Activated T-cell treated with anti-CD3 and anti-CD28 coated beads, Interleukin-2, amount 50 U/mL, for 72 hours (primary cell): ENCODE measurements at regions not wholly inside any gene's neighbourhood (a gene's known extent, or its start where the extent isn't known, plus 50 kb on each side); places are given as distances from the start of the nearest gene placed in this dataset.

Experiments used
- ATAC-seq, 2 donors: fragments of 150-1000 bp; cut with Tn5 transposase; replicated peaks in 1 of 2; 2 replicates each; pipeline ENCODE4 v1.10.0; 2021; ENCODE audit warnings: moderate library complexity in 2 of 2, mild to moderate bottlenecking in 1 of 2
- DNase-seq, 2 donors: peaks; one replicate each; pipeline ENCODE4 v3.0.0; 2021 to 2022; ENCODE audit warnings: mixed read lengths in 1 of 2
- H3K27ac Mint-ChIP-seq: one replicate; pipeline ENCODE4 v1.8.0; 2022; ENCODE audit warnings: mild to moderate bottlenecking, moderate library complexity, mixed read lengths
- H3K27me3 Mint-ChIP-seq: one replicate; pipeline ENCODE4 v1.8.0; 2022; ENCODE audit warnings: low read depth, mixed read lengths
- H3K36me3 Mint-ChIP-seq, 2 donors: one replicate each; pipeline ENCODE4 v1.8.0; 2022; ENCODE audit warnings: mixed read lengths in 2 of 2, mild to moderate bottlenecking in 1 of 2; ENCODE audit not compliant: insufficient read depth in 2 of 2
- H3K4me1 Mint-ChIP-seq: one replicate; pipeline ENCODE4 v1.8.0; 2022; ENCODE audit warnings: low read depth, mixed read lengths
- H3K4me3 Mint-ChIP-seq, 2 donors: one replicate each; pipeline ENCODE4 v1.8.0; 2022; ENCODE audit warnings: mild to moderate bottlenecking in 2 of 2, mixed read lengths in 2 of 2, moderate library complexity in 2 of 2
- H3K9me3 Mint-ChIP-seq, 2 donors: one replicate each; pipeline ENCODE4 v1.8.0; 2022; ENCODE audit warnings: mixed read lengths in 2 of 2

- Mint-ChIP-seq H3K4me1 (peaks cover 9% of the 10 kb centered on the region), H3K27me3 (peaks cover 5% of the 10 kb centered on the region), H3K27ac (no peak overlapping the region), H3K9me3 (no peaks in the 10 kb centered on the region), H3K36me3 (no peaks in the 10 kb centered on the region), H3K4me3 (no peak overlapping the region)
- ATAC-seq (no peak), DNase-seq (no peak)
Measured at GRCh38 chr12:66976526-66976925, 292.6 kb upstream of the CAND1 start.

GRCh38 chr12:66978802-66979201 lies 290.4 kb upstream of the CAND1 start:
- no peaks in the 10 kb centered on the region for H3K9me3 Mint-ChIP-seq
- H3K4me1 Mint-ChIP-seq, result peaks cover 13% of the 10 kb centered on the region
- peak; percentile 58 to 61 for ATAC-seq
- peak; percentile 4 for DNase-seq
- H3K36me3 Mint-ChIP-seq, result no peaks in the 10 kb centered on the region
- peak overlapping the region; percentile 88 for H3K27ac Mint-ChIP-seq
- peak overlapping the region in 1 of 2 donors; percentile 5 for H3K4me3 Mint-ChIP-seq
- peaks cover 8% of the 10 kb centered on the region for H3K27me3 Mint-ChIP-seq

GRCh38 chr12:66979251-66979650 lies 289.9 kb upstream of the CAND1 start:
- Mint-ChIP-seq H3K27ac (peak overlapping the region; percentile 88), H3K4me3 (peak overlapping the region in 1 of 2 donors; percentile 5), H3K4me1 (peaks cover 13% of the 10 kb centered on the region), H3K27me3 (peaks cover 10% of the 10 kb centered on the region), H3K36me3 (no peaks in the 10 kb centered on the region), H3K9me3 (no peaks in the 10 kb centered on the region)
- ATAC-seq (peak; percentile 91 to 94), DNase-seq (peak; percentile 13 to 24)

- ATAC-seq (no peak), DNase-seq (no peak)
- Mint-ChIP-seq H3K27me3 (peaks cover 4% of the 10 kb centered on the region), H3K9me3 (no peaks in the 10 kb centered on the region), H3K27ac (no peak overlapping the region), H3K36me3 (no peaks in the 10 kb centered on the region), H3K4me3 (no peak overlapping the region), H3K4me1 (peaks cover 7% of the 10 kb centered on the region)
Measured at GRCh38 chr12:66984077-66984476, 285.1 kb upstream of the CAND1 start.

GRCh38 chr12:66984962-66985361 lies 284.2 kb upstream of the CAND1 start:
- H3K36me3 Mint-ChIP-seq, result no peaks in the 10 kb centered on the region
- H3K4me3 Mint-ChIP-seq, result no peak overlapping the region
- peaks cover 4% of the 10 kb centered on the region for H3K27me3 Mint-ChIP-seq
- ATAC-seq, result no peak
- no peaks in the 10 kb centered on the region for H3K9me3 Mint-ChIP-seq
- H3K4me1 Mint-ChIP-seq, result peaks cover 4% of the 10 kb centered on the region
- DNase-seq, result no peak
- H3K27ac Mint-ChIP-seq, result no peak overlapping the region

GRCh38 chr12:66999141-66999540 lies 270.0 kb upstream of the CAND1 start:
- no peak overlapping the region for H3K27ac Mint-ChIP-seq
- DNase-seq (no peak), ATAC-seq (no peak)
- H3K4me1 Mint-ChIP-seq, result no peaks in the 10 kb centered on the region
- peaks cover 0 to 3% of the 10 kb centered on the region in 2 donors for H3K9me3 Mint-ChIP-seq
- no peak overlapping the region for H3K4me3 Mint-ChIP-seq
- no peaks in the 10 kb centered on the region for H3K27me3 Mint-ChIP-seq
- H3K36me3 Mint-ChIP-seq, result no peaks in the 10 kb centered on the region

- Mint-ChIP-seq H3K27ac (no peak overlapping the region), H3K9me3 (peaks cover 0 to 3% of the 10 kb centered on the region in 2 donors), H3K4me1 (no peaks in the 10 kb centered on the region), H3K36me3 (no peaks in the 10 kb centered on the region), H3K4me3 (no peak overlapping the region), H3K27me3 (no peaks in the 10 kb centered on the region)
- no peak for DNase-seq
- ATAC-seq, result no peak
Measured at GRCh38 chr12:67001251-67001650, 267.9 kb upstream of the CAND1 start.

- no peak overlapping the region for H3K4me3 Mint-ChIP-seq
- no peaks in the 10 kb centered on the region for H3K36me3 Mint-ChIP-seq
- H3K9me3 Mint-ChIP-seq, result peaks cover 0 to 3% of the 10 kb centered on the region in 2 donors
- H3K4me1 Mint-ChIP-seq, result no peaks in the 10 kb centered on the region
- DNase-seq (no peak), ATAC-seq (no peak)
- no peaks in the 10 kb centered on the region for H3K27me3 Mint-ChIP-seq
- H3K27ac Mint-ChIP-seq, result no peak overlapping the region
Measured at GRCh38 chr12:67002720-67003119, 266.4 kb upstream of the CAND1 start.

- no peak for ATAC-seq
- Mint-ChIP-seq H3K27ac (no peak overlapping the region), H3K36me3 (no peaks in the 10 kb centered on the region), H3K4me3 (no peak overlapping the region), H3K9me3 (peaks cover 0 to 2% of the 10 kb centered on the region in 2 donors), H3K27me3 (no peaks in the 10 kb centered on the region), H3K4me1 (no peaks in the 10 kb centered on the region)
- no peak for DNase-seq
Measured at GRCh38 chr12:67006610-67007009, 262.5 kb upstream of the CAND1 start.

- Mint-ChIP-seq H3K27me3 (no peaks in the 10 kb centered on the region), H3K36me3 (no peaks in the 10 kb centered on the region), H3K27ac (no peak overlapping the region), H3K4me3 (no peak overlapping the region), H3K4me1 (peaks cover 8% of the 10 kb centered on the region), H3K9me3 (peaks cover 0 to 2% of the 10 kb centered on the region in 2 donors)
- ATAC-seq (no peak), DNase-seq (no peak)
Measured at GRCh38 chr12:67014642-67015041, 254.5 kb upstream of the CAND1 start.

- ATAC-seq (no peak), DNase-seq (no peak)
- no peaks in the 10 kb centered on the region for H3K9me3 Mint-ChIP-seq
- no peak overlapping the region for H3K27ac Mint-ChIP-seq
- H3K27me3 Mint-ChIP-seq, result no peaks in the 10 kb centered on the region
- H3K4me1 Mint-ChIP-seq, result peaks cover 8% of the 10 kb centered on the region
- no peaks in the 10 kb centered on the region for H3K36me3 Mint-ChIP-seq
- no peak overlapping the region for H3K4me3 Mint-ChIP-seq
Measured at GRCh38 chr12:67018105-67018504, 251.1 kb upstream of the CAND1 start.

- ATAC-seq (peak in 1 of 2 donors; percentile 30), DNase-seq (no peak)
Measured at GRCh38 chr12:67019070-67019469, 250.1 kb upstream of the CAND1 start.

GRCh38 chr12:67025543-67026114 lies 243.5 kb upstream of the CAND1 start:
- Mint-ChIP-seq H3K27me3 (peaks cover 10% of the 10 kb centered on the region), H3K9me3 (no peaks in the 10 kb centered on the region), H3K27ac (no peak overlapping the region), H3K36me3 (no peaks in the 10 kb centered on the region), H3K4me3 (no peak overlapping the region), H3K4me1 (no peaks in the 10 kb centered on the region)
- ATAC-seq (peak; percentile 35 to 37), DNase-seq (peak; percentile 59 to 65)

More at GRCh38 chr12:67019070-67019469, 250.1 kb upstream of the CAND1 start:
- Mint-ChIP-seq H3K27me3 (peaks cover 7% of the 10 kb centered on the region), H3K4me1 (peaks cover 8% of the 10 kb centered on the region), H3K9me3 (no peaks in the 10 kb centered on the region), H3K27ac (no peak overlapping the region), H3K36me3 (no peaks in the 10 kb centered on the region), H3K4me3 (no peak overlapping the region)
